NT2/D1 (cell line): ENCODE measurements at regions not wholly inside any gene's neighbourhood (a gene's known extent, or its start where the extent isn't known, plus 50 kb on each side); places are given as distances from the start of the nearest gene placed in this dataset.

Experiments used
- DNase-seq: peaks from one replicate; pipeline ENCODE4 v3.0.0-alpha.2; 2011; ENCODE audit warnings: low read depth, low spot score
- H3K27me3 ChIP-seq: 2 replicates; pipeline ENCODE4 v1.6.0; 2011; ENCODE audit warnings: mild to moderate bottlenecking; ENCODE audit not compliant: insufficient read length, insufficient read depth
- H3K36me3 ChIP-seq: 2 replicates; pipeline ENCODE4 v1.6.1; 2011; ENCODE audit warnings: mild to moderate bottlenecking, low read length, mixed read lengths; ENCODE audit not compliant: insufficient read depth, insufficient read length
- H3K4me1 ChIP-seq: 2 replicates; pipeline ENCODE4 v1.5.1; 2011; ENCODE audit not compliant: insufficient read depth, insufficient read length
- H3K4me3 ChIP-seq: 2 replicates; pipeline ENCODE4 v1.5.1; 2011; ENCODE audit warnings: low read depth; ENCODE audit not compliant: insufficient read length
- H3K9ac ChIP-seq: 2 replicates; pipeline ENCODE4 v1.6.0; 2011; ENCODE audit warnings: low read depth; ENCODE audit not compliant: insufficient read length
- H3K9me3 ChIP-seq: 2 replicates; pipeline ENCODE4 v1.5.1; 2011; ENCODE audit warnings: mild to moderate bottlenecking, low read length; ENCODE audit not compliant: insufficient read depth
- SUZ12 ChIP-seq: IDR thresholded peaks from 2 replicates; pipeline ENCODE4 v1.6.1; 2011; ENCODE audit not compliant: insufficient read length, insufficient read depth; ENCODE audit errors: extremely low read depth
- YY1 ChIP-seq: IDR thresholded peaks from 2 replicates; pipeline ENCODE4 v1.6.1; 2011; ENCODE audit not compliant: insufficient read length, insufficient read depth
- ZNF274 ChIP-seq: IDR thresholded peaks from 2 replicates; pipeline ENCODE4 v1.6.1; 2011; ENCODE audit warnings: mild to moderate bottlenecking, low read depth, low read length

DNA sequence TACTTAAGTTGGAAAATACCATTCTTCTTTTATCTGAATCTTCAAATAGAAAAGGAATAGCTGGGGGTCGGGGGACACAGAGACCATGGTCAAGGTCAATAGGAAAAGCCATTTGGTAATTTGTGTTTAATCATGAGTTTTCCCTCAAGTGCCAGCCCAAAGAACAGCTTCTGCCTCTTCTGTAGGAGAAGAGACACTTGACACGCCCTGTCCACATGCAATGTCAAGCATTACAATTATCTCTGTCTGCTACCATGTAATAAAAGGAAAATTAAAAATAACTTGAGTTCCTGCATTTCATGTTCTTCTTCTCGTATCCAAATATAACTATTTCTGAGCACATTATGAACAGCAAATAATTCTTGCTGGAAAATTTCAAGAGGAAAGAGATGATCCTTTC, 241.7 kb downstream of the IPMK start:
- no peak for TF ChIP-seq YY1
- TF ChIP-seq ZNF274, result no peak
- TF ChIP-seq SUZ12, result no peak
- Histone ChIP-seq H3K4me1 (no peaks in the 10 kb centered on the region), H3K9me3 (peaks cover 18% of the 10 kb centered on the region), H3K36me3 (no peaks in the 10 kb centered on the region), H3K4me3 (no peak overlapping the region), H3K27me3 (no peaks in the 10 kb centered on the region), H3K9ac (no peak overlapping the region)
- DNase-seq, result no peak

- TF ChIP-seq ZNF274, result no peak
- TF ChIP-seq YY1, result no peak
- TF ChIP-seq SUZ12, result no peak
- Histone ChIP-seq H3K27me3 (no peaks in the 10 kb centered on the region), H3K36me3 (no peaks in the 10 kb centered on the region), H3K9me3 (peaks cover 15% of the 10 kb centered on the region), H3K9ac (no peak overlapping the region), H3K4me3 (no peak overlapping the region), H3K4me1 (no peaks in the 10 kb centered on the region)
- DNase-seq, result no peak
Observed at GRCh38 chr10:58023341-58024073, 244.2 kb downstream of the IPMK start.

DNA sequence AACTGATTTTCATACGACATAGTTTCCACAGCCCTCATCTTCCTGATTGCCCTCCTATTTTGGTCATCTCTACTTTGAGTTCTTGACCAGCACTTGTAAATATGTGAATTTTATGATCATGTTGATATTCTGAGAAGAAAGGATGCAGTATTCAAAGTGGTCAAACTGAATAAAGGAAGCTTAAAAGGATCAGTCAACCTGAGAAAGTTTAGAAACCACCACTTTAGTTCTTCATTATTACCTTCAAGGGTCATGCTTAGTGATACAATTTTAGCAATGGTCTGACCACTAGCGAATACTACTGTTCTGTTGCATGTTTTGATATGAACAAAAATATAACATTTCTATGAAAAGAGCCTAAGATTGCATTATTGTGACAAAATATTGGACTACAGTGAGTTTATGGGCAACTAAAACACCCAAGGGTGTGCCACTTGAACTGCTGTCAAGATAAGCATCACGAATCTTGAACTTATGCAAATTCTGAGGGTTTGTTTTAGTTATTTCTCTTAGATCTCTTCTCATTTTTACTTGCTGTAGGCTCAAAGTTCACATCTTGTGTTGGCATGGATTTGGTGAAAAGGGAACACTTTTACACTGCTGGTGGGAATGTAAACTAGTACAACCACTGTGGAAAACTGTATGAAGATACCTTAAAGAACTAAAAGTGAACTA, 247.7 kb downstream of the IPMK start:
- H3K4me3 ChIP-seq, result no peak overlapping the region
- no peaks in the 10 kb centered on the region for H3K36me3 ChIP-seq
- no peaks in the 10 kb centered on the region for H3K27me3 ChIP-seq
- no peak overlapping the region for H3K9ac ChIP-seq
- no peaks in the 10 kb centered on the region for H3K4me1 ChIP-seq
- no peak for DNase-seq
- TF ChIP-seq YY1 (no peak), SUZ12 (no peak), ZNF274 (no peak)
- no peaks in the 10 kb centered on the region; the same call in 1 of the 2 replicates for H3K9me3 ChIP-seq

- H3K9ac ChIP-seq, result no peak overlapping the region
- H3K4me1 ChIP-seq, result no peaks in the 10 kb centered on the region
- DNase-seq, result no peak
- H3K36me3 ChIP-seq, result no peaks in the 10 kb centered on the region
- H3K9me3 ChIP-seq, result no peaks in the 10 kb centered on the region; the same call in 1 of the 2 replicates
- no peak for TF ChIP-seq ZNF274
- TF ChIP-seq SUZ12, result no peak
- no peak for TF ChIP-seq YY1
- H3K4me3 ChIP-seq, result no peak overlapping the region
- H3K27me3 ChIP-seq, result no peaks in the 10 kb centered on the region
Observed at GRCh38 chr10:58017719-58018367, 249.9 kb downstream of the IPMK start.

DNA sequence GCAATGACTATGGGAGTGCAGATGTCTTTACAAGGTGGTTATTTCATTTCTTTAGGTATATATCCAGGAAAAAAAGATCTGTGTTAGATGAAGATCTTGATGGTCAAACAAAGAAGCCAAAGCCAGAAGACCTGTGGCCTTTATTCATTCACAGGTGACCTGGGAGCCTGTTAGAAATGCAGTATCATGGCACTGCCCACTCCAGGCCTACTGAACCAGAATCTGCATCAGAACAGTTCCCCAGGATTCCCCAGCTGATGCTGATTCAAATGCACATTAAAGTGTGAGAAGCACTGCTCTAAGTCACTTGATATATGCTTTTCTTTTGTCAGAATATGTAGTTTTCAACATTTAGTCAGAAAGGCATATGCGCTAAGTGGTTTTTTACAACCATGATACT, 251.1 kb downstream of the IPMK start:
- H3K9ac ChIP-seq, result no peak overlapping the region
- no peaks in the 10 kb centered on the region for H3K27me3 ChIP-seq
- no peak overlapping the region for H3K4me3 ChIP-seq
- no peaks in the 10 kb centered on the region for H3K36me3 ChIP-seq
- H3K4me1 ChIP-seq, result no peaks in the 10 kb centered on the region
- no peaks in the 10 kb centered on the region; the same call in 1 of the 2 replicates for H3K9me3 ChIP-seq
- TF ChIP-seq SUZ12, result no peak
- no peak for TF ChIP-seq ZNF274
- TF ChIP-seq YY1, result no peak
- DNase-seq, result peak; percentile 32

GRCh38 chr10:58014436-58014835, 253.3 kb downstream of the IPMK start:
- no peaks in the 10 kb centered on the region for H3K27me3 ChIP-seq
- no peak overlapping the region for H3K9ac ChIP-seq
- no peak overlapping the region for H3K4me3 ChIP-seq
- no peaks in the 10 kb centered on the region for H3K9me3 ChIP-seq
- no peak for DNase-seq
- TF ChIP-seq YY1 (no peak), SUZ12 (no peak), ZNF274 (no peak)
- H3K36me3 ChIP-seq, result no peaks in the 10 kb centered on the region
- no peaks in the 10 kb centered on the region for H3K4me1 ChIP-seq

- no peak for DNase-seq
- no peaks in the 10 kb centered on the region for H3K27me3 ChIP-seq
- no peaks in the 10 kb centered on the region for H3K36me3 ChIP-seq
- no peaks in the 10 kb centered on the region for H3K4me1 ChIP-seq
- TF ChIP-seq SUZ12, result no peak
- TF ChIP-seq ZNF274, result no peak
- TF ChIP-seq YY1, result no peak
- no peak overlapping the region for H3K9ac ChIP-seq
- H3K4me3 ChIP-seq, result no peak overlapping the region
- H3K9me3 ChIP-seq, result no peaks in the 10 kb centered on the region
Observed at GRCh38 chr10:58013406-58013805, 254.3 kb downstream of the IPMK start.
